Adrenal gland (tissue), 9 donors: ENCODE measurements at regions not wholly inside any gene's neighbourhood (a gene's known extent, or its start where the extent isn't known, plus 50 kb on each side); places are given as distances from the start of the nearest gene placed in this dataset.

Source experiments
- DNase-seq, 7 donors: peaks; one replicate each; pipeline ENCODE4 v3.0.0-alpha.2; 2019 to 2020
- H3K27ac ChIP-seq, 5 donors: fragments of 200-600 bp; sonication (generic) in 4 of 5; 1 replicate in 3 of 5; 2 replicates in 2 of 5; pipeline versions ENCODE4 v1.5.1 to v1.8.0; 2016 to 2020; ENCODE audit warnings: mild to moderate bottlenecking in 1 of 5
- H3K27me3 ChIP-seq: fragments of 200-600 bp; 2 replicates; pipeline ENCODE4 v1.8.0; 2021
- H3K36me3 ChIP-seq, 2 donors: fragments of 200-600 bp; replicated peaks in 1 of 2; 1 replicate in 1 of 2; 2 replicates in 1 of 2; pipeline versions ENCODE4 v1.5.1 to v1.8.0; 2018 to 2022
- H3K4me1 ChIP-seq, 2 donors: fragments of 200-600 bp; replicated peaks in 1 of 2; 1 replicate in 1 of 2; 2 replicates in 1 of 2; pipeline versions ENCODE4 v1.5.1 to v1.8.0; 2018 to 2021
- H3K4me3 ChIP-seq, 4 donors: fragments of 200-600 bp; sonication (generic) in 3 of 4; one replicate each; pipeline ENCODE4 v1.5.1; 2016 to 2018
- H3K9me3 ChIP-seq, 3 donors: fragments of 200-600 bp; sonication (generic) in 1 of 3; replicated peaks in 1 of 3; 1 replicate in 2 of 3; 2 replicates in 1 of 3; pipeline versions ENCODE4 v1.5.1 to v1.8.0; 2016 to 2021
- CTCF ChIP-seq, 6 experiments: fragments of 450-650 bp in 4 of 6; fragments of 200-600 bp in 2 of 6; sonication (generic) in 1 of 6; IDR thresholded peaks; 1 replicate in 5 of 6; 2 replicates in 1 of 6; pipeline versions ENCODE4 v1.5.1 to v1.8.0; 2016 to 2021; ENCODE audit warnings: antibody characterized with exemption in 6 of 6, mild to moderate bottlenecking in 2 of 6, moderate library complexity in 1 of 6
- POLR2A ChIP-seq, 2 donors: fragments of 450-650 bp; IDR thresholded peaks; one replicate each; pipeline ENCODE4 v1.6.1; 2017; ENCODE audit warnings: antibody characterized with exemption in 2 of 2, mild to moderate bottlenecking in 2 of 2, moderate library complexity in 1 of 2
- WGBS, 4 donors: extraction: QIAGEN DNeasy Blood & Tissue Kit in 2 of 4; methylation state at CpG; one replicate each; pipeline versions ENCODE4 v1.1.5 to v1.1.7; 2013 to 2017; 5-methylcytosine and 5-hydroxymethylcytosine counted together
- intact Hi-C, 2 donors: fragments of 100-400 bp; cut with DNase I; formaldehyde crosslinking; loops; one replicate each; pipeline versions ENCODE4 v1.14.1 to v1.15.0; 2022 to 2023
- donor health status: healthy with polysubstance abuse.
- donor health status: Bipolar disorder and iron deficiency.
- donor health status: DM: yes; HTN: yes; CAD: no.
- donor health status: DM: no; HTN: no; CAD: no.
- donor health status: DM: no; HTN: no; CAD: no.

GRCh38 chr20:11626551-11626950 lies 291.1 kb upstream of the BTBD3 start:
- TF ChIP-seq CTCF (IDR thresholded peaks at IDR 0.05): no peak
- no peak for TF ChIP-seq POLR2A (IDR thresholded peaks at IDR 0.05)
- WGBS, 4 donors: 69 to 75% (median 70%) methylated on average over 4 of the region's 4 CpGs
- no peaks in the 10 kb centered on the region for H3K27me3 ChIP-seq
- no peaks in the 10 kb centered on the region for H3K4me1 ChIP-seq
- no peaks in the 10 kb centered on the region for H3K9me3 ChIP-seq
- DNase-seq: no peak
- intact Hi-C loops: no loop called here
- no peaks in the 10 kb centered on the region for H3K36me3 ChIP-seq
- no peak overlapping the region for H3K4me3 ChIP-seq
- no peak overlapping the region for H3K27ac ChIP-seq

- Histone ChIP-seq H3K36me3 (no peaks in the 10 kb centered on the region), H3K4me1 (no peaks in the 10 kb centered on the region), H3K27ac (no peak overlapping the region), H3K4me3 (no peak overlapping the region), H3K27me3 (no peaks in the 10 kb centered on the region), H3K9me3 (no peaks in the 10 kb centered on the region)
- TF ChIP-seq POLR2A (IDR thresholded peaks at IDR 0.05) (no peak), CTCF (IDR thresholded peaks at IDR 0.05) (no peak)
- DNase-seq: no peak
- WGBS, 4 donors: 68 to 89% (median 74%) methylated on average over 3 of the region's 3 CpGs
- intact Hi-C loops: no loop called here
Observed at GRCh38 chr20:11642866-11643265, 274.8 kb upstream of the BTBD3 start.

GRCh38 chr20:11646359-11646758 lies 271.3 kb upstream of the BTBD3 start:
- TF ChIP-seq POLR2A (IDR thresholded peaks at IDR 0.05): no peak
- TF ChIP-seq CTCF (IDR thresholded peaks at IDR 0.05): no peak
- WGBS, 4 donors: 87 to 98% (median 93%) methylated on average over 5 to 6 of the region's 6 CpGs
- DNase-seq: no peak

GRCh38 chr20:11650566-11650965 lies 267.1 kb upstream of the BTBD3 start:
- Histone ChIP-seq H3K27ac (no peak overlapping the region), H3K4me1 (no peaks in the 10 kb centered on the region), H3K36me3 (no peaks in the 10 kb centered on the region), H3K4me3 (no peak overlapping the region), H3K9me3 (no peaks in the 10 kb centered on the region), H3K27me3 (no peaks in the 10 kb centered on the region)
- no peak for DNase-seq
- intact Hi-C loops: no loop called here
- 75 to 86% (median 78%) methylated on average over 2 of the region's 2 CpGs for WGBS, 4 donors
- TF ChIP-seq CTCF (IDR thresholded peaks at IDR 0.05): no peak
- TF ChIP-seq POLR2A (IDR thresholded peaks at IDR 0.05): no peak

More at GRCh38 chr20:11646359-11646758, 271.3 kb upstream of the BTBD3 start:
- H3K9me3 ChIP-seq: no peaks in the 10 kb centered on the region
- H3K4me3 ChIP-seq: no peak overlapping the region
- no peaks in the 10 kb centered on the region for H3K36me3 ChIP-seq
- intact Hi-C loops: no loop called here
- no peaks in the 10 kb centered on the region for H3K27me3 ChIP-seq
- no peak overlapping the region for H3K27ac ChIP-seq
- no peaks in the 10 kb centered on the region for H3K4me1 ChIP-seq
